IMR-90 (cell line): ENCODE measurements at regions not wholly inside any gene's neighbourhood (a gene's known extent, or its start where the extent isn't known, plus 50 kb on each side); places are given as distances from the start of the nearest gene placed in this dataset.

Source experiments
- ATAC-seq: fragments of 200-7000 bp; cut with Tn5 transposase; 2 replicates; pipeline ENCODE4 v1.9.1; 2020; ENCODE audit warnings: low read depth, mild to moderate bottlenecking, moderate library complexity
- BruUV-seq: library from RNA; stranded (reverse); fragments of 400-500 nt; replicated peaks from 2 replicates; lab custom pipeline; 2021; lab: Mats Ljungman, UMichigan
- CTCF ChIA-PET: fragments of 300-600 bp; formaldehyde crosslinking; extraction: SDS; loops from one replicate; lab custom pipeline; 2021; ENCODE audit warnings: antibody characterized with exemption; lab: Yijun Ruan, JAX
- POLR2A ChIA-PET: fragments of 300-600 bp; sonication (Branson Sonifier 250); formaldehyde crosslinking; loops from one replicate; lab custom pipeline; 2022; ENCODE audit warnings: antibody characterized with exemption; ENCODE audit not compliant: unreplicated experiment; lab: Charles Lee
- DNase-seq: peaks from one replicate; pipeline ENCODE4 v3.0.0; 2013
- H2AFZ ChIP-seq: replicated peaks from 2 replicates; pipeline ENCODE3; 2013; ENCODE audit warnings: low read length, mild to moderate bottlenecking; ENCODE audit not compliant: poor library complexity
- H2AK5ac ChIP-seq: 2 replicates; pipeline ENCODE4 v1.6.1; 2013; ENCODE audit warnings: low read depth, low read length, inconsistent platforms
- H2AK9ac ChIP-seq: replicated peaks from 2 replicates; pipeline ENCODE3; 2013; ENCODE audit warnings: mild to moderate bottlenecking, low read depth, low read length, moderate library complexity; ENCODE audit not compliant: poor library complexity
- H2BK120ac ChIP-seq: 2 replicates; pipeline ENCODE4 v1.6.1; 2013; ENCODE audit warnings: low read depth, low read length, inconsistent platforms
- H2BK15ac ChIP-seq: 3 replicates; pipeline ENCODE4 v1.6.1; 2013; ENCODE audit warnings: low read depth, low read length, inconsistent platforms
- H2BK20ac ChIP-seq: 2 replicates; pipeline ENCODE4 v1.6.1; 2013; ENCODE audit warnings: low read depth, mild to moderate bottlenecking, inconsistent platforms, low read length, moderate library complexity
- H2BK5ac ChIP-seq: 2 replicates; pipeline ENCODE4 v1.6.1; 2013; ENCODE audit warnings: mild to moderate bottlenecking, low read depth, low read length, inconsistent platforms; ENCODE audit not compliant: poor library complexity, severe bottlenecking
- H3K14ac ChIP-seq: replicated peaks from 2 replicates; pipeline ENCODE4 v1.6.1; 2013; ENCODE audit warnings: low read depth, low read length, inconsistent platforms
- H3K18ac ChIP-seq: 2 replicates; pipeline ENCODE4 v1.6.1; 2013; ENCODE audit warnings: low read depth, low read length, control low read depth
- H3K23ac ChIP-seq: 2 replicates; pipeline ENCODE4 v1.6.1; 2013; ENCODE audit warnings: low read depth, low read length, inconsistent platforms
- H3K27ac ChIP-seq: 2 replicates; pipeline ENCODE4 v1.5.1; 2013; ENCODE audit warnings: mild to moderate bottlenecking, control low read depth, low read length; ENCODE audit not compliant: insufficient read depth
- H3K27me3 ChIP-seq: 2 replicates; pipeline ENCODE4 v1.6.1; 2013; ENCODE audit warnings: low read length; ENCODE audit not compliant: control insufficient read depth, insufficient read depth
- H3K36me3 ChIP-seq: 2 replicates; pipeline ENCODE4 v1.6.1; 2013; ENCODE audit warnings: low read length, mixed read lengths; ENCODE audit not compliant: control insufficient read depth, insufficient read depth
- H3K4ac ChIP-seq: 2 replicates; pipeline ENCODE4 v1.6.1; 2013; ENCODE audit warnings: low read depth, low read length, inconsistent platforms
- H3K4me1 ChIP-seq: 2 replicates; pipeline ENCODE4 v1.6.1; 2013; ENCODE audit warnings: low read length, mixed read lengths; ENCODE audit not compliant: control insufficient read depth, insufficient read depth
- H3K4me2 ChIP-seq: 2 replicates; pipeline ENCODE4 v1.6.1; 2013; ENCODE audit warnings: low read depth, mild to moderate bottlenecking, control low read depth, low read length, moderate library complexity
- H3K4me3 ChIP-seq: 2 replicates; pipeline ENCODE4 v1.5.1; 2013; ENCODE audit warnings: low read depth, mild to moderate bottlenecking, control low read depth, low read length, moderate library complexity; ENCODE audit not compliant: insufficient read depth
- H3K56ac ChIP-seq: 2 replicates; pipeline ENCODE4 v1.6.1; 2013; ENCODE audit warnings: low read length, inconsistent platforms; ENCODE audit not compliant: insufficient read depth; ENCODE audit errors: extremely low read depth
- H3K79me1 ChIP-seq, 2 experiments: 2 replicates each; pipeline ENCODE4 v1.6.1; 2013; ENCODE audit warnings: low read length in 2 of 2, inconsistent platforms in 1 of 2, low read depth in 1 of 2
- H3K9ac ChIP-seq: 2 replicates; pipeline ENCODE4 v1.6.1; 2013; ENCODE audit warnings: low read depth, low read length, control low read depth
- H3K9me1 ChIP-seq: 2 replicates; pipeline ENCODE4 v1.6.1; 2013; ENCODE audit warnings: low read length, inconsistent platforms; ENCODE audit not compliant: insufficient read depth
- H3K9me3 ChIP-seq: 2 replicates; pipeline ENCODE4 v1.6.1; 2013; ENCODE audit warnings: low read length; ENCODE audit not compliant: control insufficient read depth, insufficient read depth
- H4K20me1 ChIP-seq: 2 replicates; pipeline ENCODE4 v1.6.1; 2013; ENCODE audit warnings: low read length, inconsistent platforms; ENCODE audit not compliant: insufficient read depth
- H4K5ac ChIP-seq: 2 replicates; pipeline ENCODE4 v1.6.1; 2013; ENCODE audit warnings: mild to moderate bottlenecking, low read depth, low read length, control low read depth
- H4K8ac ChIP-seq, 2 experiments: 2 replicates each; pipeline ENCODE4 v1.6.1; 2013; ENCODE audit warnings: low read depth in 2 of 2, low read length in 2 of 2, control low read depth in 1 of 2, inconsistent platforms in 1 of 2
- H4K91ac ChIP-seq: 2 replicates; pipeline ENCODE4 v1.6.1; 2013; ENCODE audit warnings: low read depth, low read length, inconsistent platforms; ENCODE audit not compliant: insufficient read depth
- CEBPB ChIP-seq: IDR thresholded peaks from 2 replicates; pipeline ENCODE4 v1.6.1; 2012; ENCODE audit warnings: low read depth, low read length, improper control_type of control experiment
- CHD1 ChIP-seq: IDR thresholded peaks from 2 replicates; pipeline ENCODE4 v1.6.1; 2012; ENCODE audit warnings: low read depth, low read length, improper control_type of control experiment
- CTCF ChIP-seq: conservative IDR thresholded peaks from 2 replicates; pipeline ENCODE4 v1.5.1; 2012; ENCODE audit warnings: mild to moderate bottlenecking, low read depth, low read length, improper control_type of control experiment
- MAFK ChIP-seq: IDR thresholded peaks from 2 replicates; pipeline ENCODE4 v1.6.1; 2012; ENCODE audit warnings: low read depth, low read length, improper control_type of control experiment
- MAZ ChIP-seq: IDR thresholded peaks from 2 replicates; pipeline ENCODE4 v1.6.1; 2012; ENCODE audit warnings: low read depth, mild to moderate bottlenecking, low read length, improper control_type of control experiment, moderate library complexity, borderline replicate concordance
- RAD21 ChIP-seq: IDR thresholded peaks from 2 replicates; pipeline ENCODE4 v1.6.1; 2012; ENCODE audit warnings: low read length, improper control_type of control experiment
- RFX5 ChIP-seq: IDR thresholded peaks from 2 replicates; pipeline ENCODE4 v1.8.0; 2012; ENCODE audit warnings: low read depth, mild to moderate bottlenecking, low read length, moderate library complexity
- SMC3 ChIP-seq: fragments of 150-350 bp; IDR thresholded peaks from 2 replicates; pipeline ENCODE4 v1.6.1; 2016; ENCODE audit warnings: low read depth, mild to moderate bottlenecking, antibody characterized with exemption, low read length, moderate library complexity
- WGBS, 2 experiments: methylation state at CpG; one replicate each; pipeline versions ENCODE4 v1.1.5 to v1.1.7; 2013; ENCODE audit warnings: missing lambda C conversion rate in 2 of 2; ENCODE audit not compliant: insufficient read length in 1 of 2; ENCODE audit errors: extremely low coverage in 2 of 2; 5-methylcytosine and 5-hydroxymethylcytosine counted together
- dilution Hi-C: fragments of 300-500 bp; cut with HindIII; formaldehyde crosslinking; loops from one replicate; pipeline ENCODE4 v1.14.3; 2018; ENCODE audit warnings: low sequenced_read_pairs; ENCODE audit not compliant: unreplicated experiment
- in situ Hi-C: fragments of 300-500 bp; cut with MboI; formaldehyde crosslinking; loops from 3 replicates; pipeline ENCODE4 v1.14.3; 2019; ENCODE audit warnings: low sequenced_read_pairs, inconsistent platforms, mixed read lengths
- intact Hi-C: fragments of 100-400 bp; cut with micrococcal nuclease; formaldehyde crosslinking; loops from 2 replicates; pipeline ENCODE4 v1.10.0; 2022
- TF ChIP-seq, protein P1 (sequence below): fragments of 150-350 bp; IDR thresholded peaks from 2 replicates; pipeline ENCODE4 v1.6.1; 2017; ENCODE audit warnings: mild to moderate bottlenecking, antibody characterized with exemption, low read length, low read depth

GRCh38 chr13:39148513-39148961 lies 110.3 kb downstream of the NHLRC3 start:
- no peak overlapping the region for H2BK20ac ChIP-seq
- no peak overlapping the region for H2AK5ac ChIP-seq
- BruUV-seq = no TSS peak
- H4K5ac ChIP-seq = no peak overlapping the region
- no peaks in the 10 kb centered on the region for H3K9me3 ChIP-seq
- H4K8ac ChIP-seq = no peak overlapping the region
- intact Hi-C loops = loop anchor here (5.0 to 10.0 kb wide), 2 partner anchors 264 to 356 kb away; no protein-coding TSS in a partner anchor
- H3K14ac ChIP-seq = no peak overlapping the region
- WGBS, 2 experiments = no CpG with 5 or more reads among the region's 5 CpGs
- H3K9ac ChIP-seq = no peak overlapping the region
- H3K36me3 ChIP-seq = no peaks in the 10 kb centered on the region
- H3K18ac ChIP-seq = no peak overlapping the region
- no peak overlapping the region for H3K56ac ChIP-seq
- no peak overlapping the region for H2AFZ ChIP-seq
- peaks cover 6% of the 10 kb centered on the region for H3K27me3 ChIP-seq
- no peak overlapping the region for H3K4ac ChIP-seq
- TF ChIP-seq CHD1 (no peak), CTCF (no peak), MAZ (no peak), RAD21 (no peak), SMC3 (no peak), CEBPB (no peak), RFX5 (no peak), MAFK (no peak)
- TF ChIP-seq, protein P1, sequence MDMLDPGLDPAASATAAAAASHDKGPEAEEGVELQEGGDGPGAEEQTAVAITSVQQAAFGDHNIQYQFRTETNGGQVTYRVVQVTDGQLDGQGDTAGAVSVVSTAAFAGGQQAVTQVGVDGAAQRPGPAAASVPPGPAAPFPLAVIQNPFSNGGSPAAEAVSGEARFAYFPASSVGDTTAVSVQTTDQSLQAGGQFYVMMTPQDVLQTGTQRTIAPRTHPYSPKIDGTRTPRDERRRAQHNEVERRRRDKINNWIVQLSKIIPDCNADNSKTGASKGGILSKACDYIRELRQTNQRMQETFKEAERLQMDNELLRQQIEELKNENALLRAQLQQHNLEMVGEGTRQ = no peak
- ChIA-PET CTCF (no interaction called here), POLR2A (no interaction called here)
- no peaks in the 10 kb centered on the region for H3K4me1 ChIP-seq
- H3K9me1 ChIP-seq = no peaks in the 10 kb centered on the region
- H3K79me1 ChIP-seq = no peaks in the 10 kb centered on the region
- H3K4me2 ChIP-seq = no peak overlapping the region
- H2BK120ac ChIP-seq = no peak overlapping the region
- in situ Hi-C loops = loop anchor here (5.0 kb wide), 1 partner anchor 464 kb away; no protein-coding TSS in a partner anchor
- no peak overlapping the region for H2BK5ac ChIP-seq
- no peak overlapping the region for H3K27ac ChIP-seq
- H3K23ac ChIP-seq = no peak overlapping the region
- ATAC-seq (no peak), DNase-seq (no peak)
- no peak overlapping the region for H3K4me3 ChIP-seq
- no peak overlapping the region for H2BK15ac ChIP-seq
- no peak overlapping the region for H4K91ac ChIP-seq
- no peak overlapping the region for H2AK9ac ChIP-seq
- H4K20me1 ChIP-seq = no peaks in the 10 kb centered on the region
- dilution Hi-C loops = no loop called here
